H1 (cell line): ENCODE measurements at regions not wholly inside any gene's neighbourhood (a gene's known extent, or its start where the extent isn't known, plus 50 kb on each side); places are given as distances from the start of the nearest gene placed in this dataset.

Experiments used
- CTCF ChIA-PET: fragments of 300-600 bp; sonication (Branson Sonifier 250); formaldehyde crosslinking; loops from one replicate; lab custom pipeline; 2021; ENCODE audit not compliant: partially characterized antibody; lab: Charles Lee
- POLR2A ChIA-PET: fragments of 300-600 bp; sonication (Branson Sonifier 250); formaldehyde crosslinking; loops from one replicate; lab custom pipeline; 2021; ENCODE audit warnings: inconsistent platforms; ENCODE audit not compliant: partially characterized antibody; lab: Charles Lee
- DNase-seq, 2 experiments: peaks; one replicate each; pipeline versions ENCODE4 v3.0.0 to v3.0.0-alpha.2; 2010 to 2022; ENCODE audit warnings: low spot score in 2 of 2, low read depth in 1 of 2, mixed read lengths in 1 of 2
- FAIRE-seq: peaks from 2 replicates; lab custom pipeline; 2011; peaks lifted over from hg19 to GRCh38; lab: Jason Lieb, UNC
- H2AFZ ChIP-seq: 2 replicates; pipeline ENCODE4 v1.8.1; 2012; ENCODE audit warnings: low read length, inconsistent platforms
- H2AK5ac ChIP-seq: 2 replicates; pipeline ENCODE4 v1.6.1; 2013; ENCODE audit warnings: low read depth, low read length
- H2BK120ac ChIP-seq: replicated peaks from 2 replicates; pipeline ENCODE3; 2013; ENCODE audit warnings: low read depth, low read length, inconsistent platforms
- H2BK12ac ChIP-seq: 2 replicates; pipeline ENCODE4 v1.6.1; 2013; ENCODE audit warnings: low read depth, low read length
- H2BK15ac ChIP-seq: 2 replicates; pipeline ENCODE4 v1.6.1; 2013; ENCODE audit warnings: low read length
- H2BK20ac ChIP-seq: 2 replicates; pipeline ENCODE4 v1.6.1; 2013; ENCODE audit warnings: low read length
- H2BK5ac ChIP-seq: 2 replicates; pipeline ENCODE4 v1.6.1; 2013; ENCODE audit warnings: low read depth, low read length
- H3K14ac ChIP-seq: 2 replicates; pipeline ENCODE4 v1.6.1; 2013; ENCODE audit warnings: inconsistent platforms; ENCODE audit not compliant: insufficient read length
- H3K18ac ChIP-seq: 2 replicates; pipeline ENCODE4 v1.6.1; 2013; ENCODE audit warnings: low read length; ENCODE audit errors: extremely low read depth
- H3K23ac ChIP-seq: 2 replicates; pipeline ENCODE4 v1.6.1; 2013; ENCODE audit warnings: inconsistent platforms; ENCODE audit not compliant: insufficient read length
- H3K23me2 ChIP-seq: 2 replicates; pipeline ENCODE4 v1.6.1; 2013; ENCODE audit warnings: low read depth, low read length
- H3K27ac ChIP-seq: 2 replicates; pipeline ENCODE4 v1.6.1; 2011; ENCODE audit warnings: low read depth, low read length, inconsistent platforms
- H3K27me3 ChIP-seq, 4 experiments: replicated peaks in 1 of 4; 1 replicate in 1 of 4; 2 replicates in 3 of 4; pipeline versions ENCODE4 v1.6.1 to v1.8.1; 2011 to 2013; ENCODE audit warnings: low read length in 3 of 4, mild to moderate bottlenecking in 3 of 4, inconsistent platforms in 2 of 4, mixed read lengths in 2 of 4, moderate library complexity in 1 of 4; ENCODE audit not compliant: control insufficient read depth in 3 of 4, insufficient read depth in 3 of 4; ENCODE audit errors: extremely low read depth in 1 of 4
- H3K36me3 ChIP-seq, 4 experiments: 2 replicates each; pipeline versions ENCODE4 v1.6.1 to v1.8.1; 2011 to 2013; ENCODE audit warnings: mild to moderate bottlenecking in 4 of 4, low read length in 3 of 4, moderate library complexity in 2 of 4, control low read depth in 1 of 4, inconsistent platforms in 1 of 4; ENCODE audit not compliant: insufficient read depth in 4 of 4, control insufficient read depth in 2 of 4
- H3K4ac ChIP-seq: replicated peaks from 2 replicates; pipeline ENCODE3; 2013; ENCODE audit warnings: low read length, low read depth, mixed read lengths, inconsistent platforms; ENCODE audit not compliant: insufficient read length
- H3K4me1 ChIP-seq, 4 experiments: replicated peaks in 1 of 4; 1 replicate in 1 of 4; 2 replicates in 3 of 4; pipeline versions ENCODE4 v1.6.1 to v1.8.1; 2011 to 2013; ENCODE audit warnings: low read length in 3 of 4, inconsistent platforms in 2 of 4, mixed read lengths in 1 of 4; ENCODE audit not compliant: insufficient read depth in 4 of 4, control insufficient read depth in 3 of 4
- H3K4me2 ChIP-seq, 2 experiments: 2 replicates each; pipeline versions ENCODE4 v1.6.1 to v1.8.1; 2011 to 2013; ENCODE audit warnings: low read depth in 2 of 2, low read length in 2 of 2, control low read depth in 1 of 2, inconsistent platforms in 1 of 2, mild to moderate bottlenecking in 1 of 2; ENCODE audit not compliant: insufficient read depth in 1 of 2
- H3K4me3 ChIP-seq, 4 experiments: fragments of 200-600, 300-600 bp in 1 of 4; sonication (generic), shearing (Covaris generic), sonication (Bioruptor Twin) in 1 of 4; 2 replicates each; pipeline versions ENCODE4 v1.5.1 to v1.8.1; 2011 to 2016; ENCODE audit warnings: low read length in 4 of 4, low read depth in 3 of 4, control low read depth in 2 of 4, inconsistent platforms in 2 of 4, mild to moderate bottlenecking in 2 of 4, mixed read lengths in 1 of 4, moderate library complexity in 1 of 4; ENCODE audit not compliant: insufficient read depth in 2 of 4; ENCODE audit errors: extremely low read depth in 1 of 4
- H3K56ac ChIP-seq: replicated peaks from 2 replicates; pipeline ENCODE3; 2013; ENCODE audit warnings: low read depth, mild to moderate bottlenecking, mixed read lengths, low read length, inconsistent platforms; ENCODE audit not compliant: insufficient read length
- H3K79me1 ChIP-seq: 2 replicates; pipeline ENCODE4 v1.6.1; 2013; ENCODE audit warnings: low read depth, low read length, control low read depth
- H3K79me2 ChIP-seq, 2 experiments: 2 replicates each; pipeline versions ENCODE4 v1.6.1 to v1.8.1; 2012 to 2013; ENCODE audit warnings: low read length in 2 of 2, mild to moderate bottlenecking in 2 of 2, inconsistent platforms in 1 of 2; ENCODE audit not compliant: insufficient read depth in 2 of 2, control insufficient read depth in 1 of 2
- H3K9ac ChIP-seq, 4 experiments: replicated peaks in 1 of 4; 1 replicate in 1 of 4; 2 replicates in 3 of 4; pipeline versions ENCODE4 v1.6.1 to v1.8.1; 2011 to 2013; ENCODE audit warnings: low read depth in 3 of 4, low read length in 3 of 4, control low read depth in 2 of 4, mild to moderate bottlenecking in 2 of 4, moderate library complexity in 2 of 4, inconsistent platforms in 1 of 4; ENCODE audit errors: extremely low read depth in 1 of 4
- H3K9me3 ChIP-seq, 2 experiments: 2 replicates each; pipeline versions ENCODE4 v1.6.1 to v1.8.1; 2012 to 2013; ENCODE audit warnings: mild to moderate bottlenecking in 2 of 2, moderate library complexity in 2 of 2, control low read depth in 1 of 2, inconsistent platforms in 1 of 2, low read depth in 1 of 2, low read length in 1 of 2, mixed read lengths in 1 of 2; ENCODE audit not compliant: insufficient read depth in 2 of 2
- H4K20me1 ChIP-seq, 2 experiments: replicated peaks in 1 of 2; 2 replicates each; pipeline versions ENCODE3 to v1.8.1; 2011 to 2013; ENCODE audit warnings: inconsistent platforms in 2 of 2, low read length in 2 of 2, mild to moderate bottlenecking in 1 of 2; ENCODE audit not compliant: insufficient read depth in 2 of 2, control insufficient read depth in 1 of 2
- H4K5ac ChIP-seq: 2 replicates; pipeline ENCODE4 v1.6.1; 2013; ENCODE audit warnings: low read length, low read depth, mixed read lengths, inconsistent platforms; ENCODE audit not compliant: insufficient read length
- H4K8ac ChIP-seq: 2 replicates; pipeline ENCODE4 v1.8.0; 2013; ENCODE audit warnings: mild to moderate bottlenecking, moderate library complexity, low read length, inconsistent platforms; ENCODE audit not compliant: insufficient read depth; ENCODE audit errors: extremely low read depth
- H4K91ac ChIP-seq: replicated peaks from 2 replicates; pipeline ENCODE3; 2013; ENCODE audit warnings: low read length, mixed read lengths, inconsistent platforms; ENCODE audit not compliant: insufficient read length
- BACH1 ChIP-seq: IDR thresholded peaks from 2 replicates; pipeline ENCODE4 v1.6.1; 2012; ENCODE audit warnings: low read length, improper control_type of control experiment
- CTCF ChIP-seq, 3 experiments: IDR thresholded peaks; 1 replicate in 2 of 3; 2 replicates in 1 of 3; pipeline versions ENCODE4 v1.5.1 to v1.6.1; 2011; ENCODE audit warnings: low read length in 3 of 3, mild to moderate bottlenecking in 3 of 3, inconsistent platforms in 2 of 3, low read depth in 1 of 3, moderate library complexity in 1 of 3; ENCODE audit not compliant: insufficient read depth in 1 of 3; ENCODE audit errors: control extremely low read depth in 1 of 3
- EGR1 ChIP-seq: IDR thresholded peaks from 2 replicates; pipeline ENCODE4 v1.6.1; 2011; ENCODE audit warnings: low read depth, low read length, borderline replicate concordance
- FOSL1 ChIP-seq: IDR thresholded peaks from 2 replicates; pipeline ENCODE4 v1.6.1; 2011; ENCODE audit warnings: mild to moderate bottlenecking, low read depth, low read length, moderate library complexity; ENCODE audit not compliant: insufficient read depth
- JUN ChIP-seq: IDR thresholded peaks from 2 replicates; pipeline ENCODE4 v1.6.1; 2011; ENCODE audit warnings: low read depth, mild to moderate bottlenecking, improper control_type of control experiment, low read length
- MAFK ChIP-seq: IDR thresholded peaks from 2 replicates; pipeline ENCODE4 v1.6.1; 2012; ENCODE audit warnings: low read depth, mild to moderate bottlenecking, improper control_type of control experiment, low read length
- NANOG ChIP-seq: IDR thresholded peaks from 2 replicates; pipeline ENCODE4 v1.6.1; 2011; ENCODE audit warnings: low read length, low read depth, mild to moderate bottlenecking, inconsistent platforms; ENCODE audit not compliant: insufficient read depth, poor library complexity, severe bottlenecking
- SIRT6 ChIP-seq: IDR thresholded peaks from one replicate; pipeline ENCODE4 v1.7.1; 2012; ENCODE audit warnings: low read length, inconsistent platforms
- SIX5 ChIP-seq: IDR thresholded peaks from 2 replicates; pipeline ENCODE4 v1.6.1; 2011; ENCODE audit warnings: mild to moderate bottlenecking, low read depth, low read length
- TCF12 ChIP-seq: IDR thresholded peaks from 2 replicates; pipeline ENCODE4 v1.6.1; 2011; ENCODE audit warnings: low read depth, mild to moderate bottlenecking, low read length
- USF2 ChIP-seq: IDR thresholded peaks from 2 replicates; pipeline ENCODE4 v1.6.1; 2011; ENCODE audit warnings: low read length, improper control_type of control experiment
- ZNF274 ChIP-seq: IDR thresholded peaks from 2 replicates; pipeline ENCODE4 v1.7.0; 2012; ENCODE audit warnings: low read length, borderline replicate concordance; ENCODE audit errors: extremely low read depth
- WGBS, 2 experiments: shearing (Covaris generic) in 1 of 2; methylation state at CpG; one replicate each; pipeline versions ENCODE4 v1.1.6 to v1.1.7; 2013 to 2015; ENCODE audit warnings: low lambda C conversion rate in 2 of 2, mixed read lengths in 2 of 2, inconsistent platforms in 1 of 2, low coverage in 1 of 2, missing lambda C conversion rate in 1 of 2; ENCODE audit not compliant: insufficient replicate concordance in 2 of 2, insufficient coverage in 1 of 2, insufficient read length in 1 of 2; ENCODE audit errors: extremely low coverage in 1 of 2, missing lambda C conversion rate in 1 of 2; 5-methylcytosine and 5-hydroxymethylcytosine counted together

- Histone ChIP-seq H3K4me2 (no peak overlapping the region), H3K27me3 (no peaks in the 10 kb centered on the region), H3K4me3 (no peak overlapping the region), H3K9me3 (no peaks in the 10 kb centered on the region), H2AFZ (no peak overlapping the region), H3K4me1 (no peaks in the 10 kb centered on the region), H2BK20ac (no peak overlapping the region), H3K56ac (no peak overlapping the region), H3K23me2 (peaks cover 2% of the 10 kb centered on the region; the same call in 1 of the 2 replicates), H2BK5ac (no peak overlapping the region), H3K27ac (no peak overlapping the region), H3K14ac (no peak overlapping the region), H3K23ac (no peak overlapping the region), H4K8ac (no peak overlapping the region), H2BK12ac (no peak overlapping the region), H3K79me1 (no peaks in the 10 kb centered on the region), H3K9ac (no peak overlapping the region), H2AK5ac (no peak overlapping the region), H3K4ac (no peak overlapping the region), H3K36me3 (no peaks in the 10 kb centered on the region), H2BK15ac (no peak overlapping the region), H3K79me2 (no peaks in the 10 kb centered on the region), H4K5ac (no peak overlapping the region), H2BK120ac (no peak overlapping the region), H4K20me1 (no peaks in the 10 kb centered on the region), H3K18ac (no peak overlapping the region), H4K91ac (no peak overlapping the region)
- WGBS, 2 experiments = 96% methylated on average over 2 of the region's 2 CpGs; no CpG with 5 or more reads in 1 of the 2 experiments
- FAIRE-seq (no peak), DNase-seq (no peak)
- CTCF ChIA-PET = no interaction called here
- POLR2A ChIA-PET = no interaction called here
- TF ChIP-seq BACH1 = no peak
- no peak for TF ChIP-seq JUN
- TF ChIP-seq FOSL1 = no peak
- TF ChIP-seq NANOG = no peak
- no peak for TF ChIP-seq SIX5
- no peak for TF ChIP-seq MAFK
- no peak for TF ChIP-seq SIRT6
- TF ChIP-seq ZNF274 = no peak
- no peak for TF ChIP-seq USF2
- TF ChIP-seq TCF12 = no peak
- no peak for TF ChIP-seq EGR1
- TF ChIP-seq CTCF (IDR thresholded peaks at IDR 0.05; ENCODE audit: control extremely low read depth in 1 of 3, insufficient read depth in 1 of 3, low read depth in 1 of 3, low read length in 3 of 3) = no peak
These were observed 214.9 kb upstream of the ITGA4 start for GRCh38 chr2:181242262-181242661.
